Loucy (cell line): ENCODE measurements at regions not wholly inside any gene's neighbourhood (a gene's known extent, or its start where the extent isn't known, plus 50 kb on each side); places are given as distances from the start of the nearest gene placed in this dataset.

Experiments used
- EZH2phosphoT487 ChIP-seq: fragments of 200-600 bp; IDR thresholded peaks from 2 replicates; pipeline ENCODE4 v1.6.1; 2018; ENCODE audit warnings: antibody characterized with exemption, mild to moderate bottlenecking, moderate library complexity, borderline replicate concordance
- TF ChIP-seq, protein P1 (sequence below): fragments of 200-600 bp; sonication (generic); conservative IDR thresholded peaks from 2 replicates; pipeline ENCODE4 v1.5.1; 2014; ENCODE audit warnings: mild to moderate bottlenecking, antibody characterized with exemption, low read length

DNA sequence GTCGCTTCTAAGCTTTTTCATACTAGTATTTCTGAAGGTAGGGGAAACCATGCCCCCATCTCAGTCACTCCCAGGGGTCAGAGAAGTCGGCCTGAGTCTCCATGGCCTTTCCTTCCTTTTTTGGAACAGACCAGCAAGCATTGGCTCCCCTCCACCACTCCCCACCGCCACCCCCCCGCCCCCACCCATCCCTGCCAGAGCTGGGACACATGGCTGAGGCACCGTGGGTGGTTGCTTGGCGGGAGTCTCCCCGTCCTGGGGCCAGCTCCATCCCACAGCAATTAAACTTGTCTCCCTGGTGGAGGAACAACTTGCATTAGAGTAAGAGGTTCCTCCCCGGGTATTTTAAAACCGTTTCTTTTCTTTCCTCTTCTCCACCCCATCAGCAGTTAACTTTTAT lies 100.8 kb upstream of the TFPI start:
- TF ChIP-seq, protein P1, sequence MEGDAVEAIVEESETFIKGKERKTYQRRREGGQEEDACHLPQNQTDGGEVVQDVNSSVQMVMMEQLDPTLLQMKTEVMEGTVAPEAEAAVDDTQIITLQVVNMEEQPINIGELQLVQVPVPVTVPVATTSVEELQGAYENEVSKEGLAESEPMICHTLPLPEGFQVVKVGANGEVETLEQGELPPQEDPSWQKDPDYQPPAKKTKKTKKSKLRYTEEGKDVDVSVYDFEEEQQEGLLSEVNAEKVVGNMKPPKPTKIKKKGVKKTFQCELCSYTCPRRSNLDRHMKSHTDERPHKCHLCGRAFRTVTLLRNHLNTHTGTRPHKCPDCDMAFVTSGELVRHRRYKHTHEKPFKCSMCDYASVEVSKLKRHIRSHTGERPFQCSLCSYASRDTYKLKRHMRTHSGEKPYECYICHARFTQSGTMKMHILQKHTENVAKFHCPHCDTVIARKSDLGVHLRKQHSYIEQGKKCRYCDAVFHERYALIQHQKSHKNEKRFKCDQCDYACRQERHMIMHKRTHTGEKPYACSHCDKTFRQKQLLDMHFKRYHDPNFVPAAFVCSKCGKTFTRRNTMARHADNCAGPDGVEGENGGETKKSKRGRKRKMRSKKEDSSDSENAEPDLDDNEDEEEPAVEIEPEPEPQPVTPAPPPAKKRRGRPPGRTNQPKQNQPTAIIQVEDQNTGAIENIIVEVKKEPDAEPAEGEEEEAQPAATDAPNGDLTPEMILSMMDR = no peak
- no peak for TF ChIP-seq EZH2phosphoT487
